DOHH2 (cell line): ENCODE measurements at regions not wholly inside any gene's neighbourhood (a gene's known extent, or its start where the extent isn't known, plus 50 kb on each side); places are given as distances from the start of the nearest gene placed in this dataset.
"Not testable (repeated sequence)": the region's sequence is repeated elsewhere in the genome, so short reads cannot be mapped to it uniquely, and the experiment has no call there.

Experiments used
- EZH2phosphoT487 ChIP-seq: fragments of 200-600 bp; sonication (generic); IDR thresholded peaks from 2 replicates; pipeline ENCODE4 v1.6.1; 2017; ENCODE audit warnings: borderline replicate concordance, mild to moderate bottlenecking, antibody characterized with exemption, low read length, moderate library complexity, mixed read lengths
- TF ChIP-seq, protein P1 (sequence below): fragments of 200-600 bp; sonication (generic); IDR thresholded peaks from one replicate; pipeline ENCODE4 v1.5.1; 2014; ENCODE audit warnings: antibody characterized with exemption, mild to moderate bottlenecking, low read depth, low read length; ENCODE audit not compliant: poor library complexity, severe bottlenecking

DNA sequence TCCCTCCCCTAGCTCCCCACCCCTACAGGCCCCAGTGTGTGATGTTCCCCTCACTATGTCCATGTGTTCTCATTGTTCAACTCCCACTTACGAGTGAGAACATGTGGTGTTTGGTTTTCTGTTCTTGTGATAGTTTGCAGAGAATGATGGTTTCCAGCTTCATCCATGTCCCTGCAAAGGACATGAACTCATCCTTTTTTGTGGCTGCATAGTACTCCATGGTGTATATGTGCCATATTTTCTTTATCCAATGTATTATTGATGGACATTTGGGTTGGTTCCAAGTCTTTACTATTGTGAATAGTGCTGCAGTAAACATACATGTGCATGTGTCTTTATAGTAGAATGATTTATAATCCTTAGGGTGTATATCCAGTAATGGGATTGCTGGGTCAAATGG is 84.6 kb upstream of the HDDC2 start:
- TF ChIP-seq, protein P1, sequence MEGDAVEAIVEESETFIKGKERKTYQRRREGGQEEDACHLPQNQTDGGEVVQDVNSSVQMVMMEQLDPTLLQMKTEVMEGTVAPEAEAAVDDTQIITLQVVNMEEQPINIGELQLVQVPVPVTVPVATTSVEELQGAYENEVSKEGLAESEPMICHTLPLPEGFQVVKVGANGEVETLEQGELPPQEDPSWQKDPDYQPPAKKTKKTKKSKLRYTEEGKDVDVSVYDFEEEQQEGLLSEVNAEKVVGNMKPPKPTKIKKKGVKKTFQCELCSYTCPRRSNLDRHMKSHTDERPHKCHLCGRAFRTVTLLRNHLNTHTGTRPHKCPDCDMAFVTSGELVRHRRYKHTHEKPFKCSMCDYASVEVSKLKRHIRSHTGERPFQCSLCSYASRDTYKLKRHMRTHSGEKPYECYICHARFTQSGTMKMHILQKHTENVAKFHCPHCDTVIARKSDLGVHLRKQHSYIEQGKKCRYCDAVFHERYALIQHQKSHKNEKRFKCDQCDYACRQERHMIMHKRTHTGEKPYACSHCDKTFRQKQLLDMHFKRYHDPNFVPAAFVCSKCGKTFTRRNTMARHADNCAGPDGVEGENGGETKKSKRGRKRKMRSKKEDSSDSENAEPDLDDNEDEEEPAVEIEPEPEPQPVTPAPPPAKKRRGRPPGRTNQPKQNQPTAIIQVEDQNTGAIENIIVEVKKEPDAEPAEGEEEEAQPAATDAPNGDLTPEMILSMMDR, result not testable (repeated sequence)
- not testable (repeated sequence) for TF ChIP-seq EZH2phosphoT487
